Muscle layer of duodenum (tissue), 2 donors: ENCODE measurements at regions not wholly inside any gene's neighbourhood (a gene's known extent, or its start where the extent isn't known, plus 50 kb on each side); places are given as distances from the start of the nearest gene placed in this dataset.

Source experiments
- H3K27ac ChIP-seq: one replicate; pipeline ENCODE4 v1.7.0; 2013; ENCODE audit warnings: mild to moderate bottlenecking, low read length
- H3K27me3 ChIP-seq: one replicate; pipeline ENCODE4 v1.7.0; 2013; ENCODE audit warnings: low read depth, mild to moderate bottlenecking, control low read depth, low read length
- H3K36me3 ChIP-seq, 2 donors: one replicate each; pipeline ENCODE4 v1.7.0; 2013; ENCODE audit warnings: low read length in 2 of 2, control low read depth in 1 of 2, mild to moderate bottlenecking in 1 of 2; ENCODE audit not compliant: insufficient read depth in 2 of 2, control insufficient read depth in 1 of 2
- H3K4me1 ChIP-seq, 2 donors: one replicate each; pipeline ENCODE4 v1.7.0; 2013; ENCODE audit warnings: low read length in 2 of 2, mild to moderate bottlenecking in 2 of 2, control low read depth in 1 of 2, moderate library complexity in 1 of 2; ENCODE audit not compliant: insufficient read depth in 2 of 2, control insufficient read depth in 1 of 2
- H3K4me3 ChIP-seq, 2 donors: one replicate each; pipeline ENCODE4 v1.7.0; 2013; ENCODE audit warnings: low read length in 2 of 2, low read depth in 1 of 2, mild to moderate bottlenecking in 1 of 2
- H3K9me3 ChIP-seq, 2 donors: one replicate each; pipeline ENCODE4 v1.7.0; 2013; ENCODE audit warnings: low read length in 2 of 2, control low read depth in 1 of 2, mild to moderate bottlenecking in 1 of 2; ENCODE audit not compliant: control insufficient read depth in 1 of 2
- donor health status: healthy.

DNA sequence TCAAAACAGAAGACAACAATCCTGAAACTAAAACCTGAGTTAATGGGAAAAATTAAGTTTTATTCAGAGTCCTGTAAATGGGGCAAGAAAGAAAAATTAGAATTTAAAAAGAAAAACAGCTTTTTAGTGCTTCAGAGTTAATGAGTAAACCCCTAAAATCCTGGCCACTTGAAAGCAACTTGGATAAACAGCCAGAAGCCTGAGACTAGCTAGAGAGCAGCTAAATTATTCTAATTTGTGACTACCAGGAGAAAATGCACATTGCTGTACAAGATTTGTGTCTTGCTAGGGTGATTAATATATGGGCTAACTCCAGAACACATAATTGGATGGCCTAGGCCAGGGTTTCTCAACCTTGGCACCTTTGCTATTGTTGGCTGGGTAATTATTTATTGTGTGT is 62.4 kb upstream of the ARG1 start:
- Histone ChIP-seq H3K27me3 (no peaks in the 10 kb centered on the region), H3K36me3 (no peaks in the 10 kb centered on the region)

DNA sequence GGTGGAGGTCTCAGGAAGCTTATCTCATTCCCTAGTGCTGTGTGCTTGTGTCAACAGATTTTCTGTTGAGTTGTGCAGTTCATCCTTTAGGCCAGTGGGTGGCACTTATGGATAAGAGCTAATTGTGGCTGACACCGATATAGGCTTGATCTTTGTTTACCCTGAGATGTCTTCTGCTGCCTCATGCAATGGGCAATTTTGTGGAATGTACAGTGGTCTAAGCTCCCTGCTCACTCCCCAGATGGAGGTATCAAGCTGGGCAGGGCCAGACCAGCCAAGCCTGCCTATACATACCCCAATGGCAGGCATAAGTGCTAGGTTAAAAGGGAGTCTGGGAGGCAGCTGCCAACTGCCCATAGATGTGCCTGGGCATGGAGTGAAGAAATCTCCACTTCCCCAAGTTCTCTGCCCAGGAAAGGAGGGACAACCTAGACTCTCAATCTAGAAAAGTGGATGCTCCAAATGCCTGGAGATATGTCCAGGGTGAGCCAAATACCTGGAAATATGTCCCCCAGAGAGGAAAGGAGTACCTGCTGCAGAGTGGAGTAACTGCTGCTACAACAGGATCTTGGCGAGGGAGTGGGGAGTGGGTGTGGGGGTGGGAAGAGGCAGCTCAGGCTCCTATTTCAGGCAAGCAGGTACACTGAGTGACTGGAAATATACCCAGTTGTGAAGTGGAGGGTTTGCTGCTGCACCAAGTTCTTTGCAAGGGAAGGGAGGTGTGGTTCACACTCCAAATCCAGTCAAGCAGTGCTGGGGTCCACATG is 53.2 kb upstream of the ARG1 start:
- Histone ChIP-seq H3K9me3 (peaks cover 0 to 2% of the 10 kb centered on the region in 2 donors), H3K27me3 (no peaks in the 10 kb centered on the region), H3K4me3 (no peak overlapping the region), H3K27ac (no peak overlapping the region), H3K36me3 (no peaks in the 10 kb centered on the region), H3K4me1 (no peaks in the 10 kb centered on the region)

More for the DNA sequence above, 62.4 kb upstream of the ARG1 start:
- H3K4me3 ChIP-seq, result no peak overlapping the region
- no peaks in the 10 kb centered on the region for H3K4me1 ChIP-seq
- H3K9me3 ChIP-seq, result peaks cover 0 to 7% of the 10 kb centered on the region in 2 donors
- no peak overlapping the region for H3K27ac ChIP-seq
